WTC11 (cell line): ENCODE measurements at regions not wholly inside any gene's neighbourhood (a gene's known extent, or its start where the extent isn't known, plus 50 kb on each side); places are given as distances from the start of the nearest gene placed in this dataset.

Source experiments
- ARID4B ChIP-seq: sonication (generic); formaldehyde crosslinking; IDR thresholded peaks from 2 replicates; pipeline ENCODE4 v1.8.0; 2023; ENCODE audit warnings: missing genetic modification reagents, mild to moderate bottlenecking, borderline replicate concordance
- ATF1 ChIP-seq: sonication (generic); formaldehyde crosslinking; IDR thresholded peaks from 2 replicates; pipeline ENCODE4 v1.8.1; 2023; ENCODE audit warnings: mild to moderate bottlenecking, moderate library complexity, missing genetic modification reagents
- ATF2 ChIP-seq: sonication (generic); formaldehyde crosslinking; IDR thresholded peaks from 2 replicates; pipeline ENCODE4 v1.8.1; 2022; ENCODE audit warnings: low read depth, missing genetic modification reagents, borderline replicate concordance
- ATF6 ChIP-seq: sonication (generic); formaldehyde crosslinking; IDR thresholded peaks from 2 replicates; pipeline ENCODE4 v1.8.1; 2023; ENCODE audit warnings: mild to moderate bottlenecking, missing genetic modification reagents
- CREB1 ChIP-seq: sonication (generic); formaldehyde crosslinking; IDR thresholded peaks from 2 replicates; pipeline ENCODE4 v1.8.0; 2023; ENCODE audit warnings: mild to moderate bottlenecking, missing genetic modification reagents
- CTCF ChIP-seq: fragments of 200-600 bp; IDR thresholded peaks from 2 replicates; pipeline ENCODE4 v1.8.0; 2022; ENCODE audit warnings: antibody characterized with exemption
- E2F4 ChIP-seq: sonication (generic); formaldehyde crosslinking; IDR thresholded peaks from 2 replicates; pipeline ENCODE4 v1.8.1; 2022; ENCODE audit warnings: low read depth, mild to moderate bottlenecking, moderate library complexity, missing genetic modification reagents, borderline replicate concordance
- USF1 ChIP-seq: sonication (generic); formaldehyde crosslinking; IDR thresholded peaks from 2 replicates; pipeline ENCODE4 v1.8.0; 2022; ENCODE audit warnings: mild to moderate bottlenecking, missing genetic modification reagents
- USF2 ChIP-seq: sonication (generic); formaldehyde crosslinking; IDR thresholded peaks from 2 replicates; pipeline ENCODE4 v1.8.1; 2023; ENCODE audit warnings: mild to moderate bottlenecking, missing genetic modification reagents, moderate library complexity
- ZNF138 ChIP-seq: sonication (generic); formaldehyde crosslinking; conservative IDR thresholded peaks from 2 replicates; pipeline ENCODE4 v1.8.1; 2022; ENCODE audit warnings: mild to moderate bottlenecking, moderate library complexity, missing genetic modification reagents
- ZNF317 ChIP-seq: sonication (generic); formaldehyde crosslinking; IDR thresholded peaks from 2 replicates; pipeline ENCODE4 v1.8.1; 2023; ENCODE audit warnings: low read depth, mild to moderate bottlenecking, moderate library complexity, missing genetic modification reagents, borderline replicate concordance

GRCh38 chr9:82604947-82605656, 457.8 kb downstream of the RASEF start:
- no peak for TF ChIP-seq CTCF
- TF ChIP-seq ATF2 (CRISPR knock-in tag), result no peak
- TF ChIP-seq ZNF138 (CRISPR knock-in tag), result no peak
- TF ChIP-seq USF1, result no peak
- no peak for TF ChIP-seq ZNF317 (CRISPR knock-in tag)
- TF ChIP-seq ATF6 (CRISPR knock-in tag), result no peak
- TF ChIP-seq CREB1 (CRISPR knock-in tag), result no peak
- no peak for TF ChIP-seq USF2 (CRISPR knock-in tag)
- TF ChIP-seq E2F4, result no peak
- TF ChIP-seq ARID4B, result no peak
- TF ChIP-seq ATF1 (CRISPR knock-in tag), result no peak
